Kidney (tissue), 13 donors: ENCODE measurements at regions not wholly inside any gene's neighbourhood (a gene's known extent, or its start where the extent isn't known, plus 50 kb on each side); places are given as distances from the start of the nearest gene placed in this dataset.
A peak's percentile ranks its signal among the peaks of the same experiment; 100 is the strongest.

Experiments used
- DNase-seq, 5 donors: peaks; one replicate each; pipeline ENCODE4 v3.0.0-alpha.2; 2013 to 2020
- FAIRE-seq: peaks from 2 replicates; lab custom pipeline; 2012; peaks lifted over from hg19 to GRCh38; lab: Jason Lieb, UNC
- H3K27ac ChIP-seq, 2 donors: one replicate each; pipeline ENCODE4 v1.7.0; 2013; ENCODE audit warnings: low read depth in 2 of 2, low read length in 2 of 2, inconsistent platforms in 1 of 2
- H3K27me3 ChIP-seq: one replicate; pipeline ENCODE4 v1.7.1; 2013; ENCODE audit warnings: low read length, inconsistent platforms; ENCODE audit not compliant: control insufficient read depth, insufficient read depth
- H3K36me3 ChIP-seq, 3 donors: one replicate each; pipeline versions ENCODE4 v1.7.0 to v1.7.1; 2013; ENCODE audit warnings: low read length in 3 of 3, control low read depth in 1 of 3, inconsistent platforms in 1 of 3; ENCODE audit not compliant: insufficient read depth in 3 of 3, control insufficient read depth in 2 of 3
- H3K4me1 ChIP-seq, 3 donors: one replicate each; pipeline versions ENCODE4 v1.7.0 to v1.7.1; 2013; ENCODE audit warnings: low read length in 3 of 3, inconsistent platforms in 1 of 3, low read depth in 1 of 3; ENCODE audit not compliant: control insufficient read depth in 2 of 3, insufficient read depth in 2 of 3
- H3K4me3 ChIP-seq, 3 donors: one replicate each; pipeline versions ENCODE4 v1.7.0 to v1.8.1; 2013; ENCODE audit warnings: low read length in 3 of 3, control low read depth in 1 of 3, inconsistent platforms in 1 of 3
- H3K9ac ChIP-seq, 3 donors: one replicate each; pipeline versions ENCODE4 v1.7.0 to v1.7.1; 2013; ENCODE audit warnings: low read length in 3 of 3, control low read depth in 1 of 3, inconsistent platforms in 1 of 3
- H3K9me3 ChIP-seq, 3 donors: one replicate each; pipeline versions ENCODE4 v1.7.0 to v1.7.1; 2013; ENCODE audit warnings: low read length in 3 of 3, control low read depth in 1 of 3, inconsistent platforms in 1 of 3; ENCODE audit not compliant: control insufficient read depth in 2 of 3, insufficient read depth in 1 of 3
- intact Hi-C: fragments of 100-400 bp; cut with DNase I; formaldehyde crosslinking; loops from one replicate; pipeline ENCODE4 v1.11.1; 2022
- TF ChIP-seq, protein P1 (sequence below): IDR thresholded peaks from 3 replicates; pipeline ENCODE4 v1.5.1; 2012; ENCODE audit warnings: mild to moderate bottlenecking, moderate library complexity, borderline replicate concordance; ENCODE audit not compliant: insufficient read depth; ENCODE audit errors: extremely low read depth
- donor health status: control.
- donor health status: control.
- donor health status: control.
- donor health status: control.
- donor health status: control.
- donor health status: DM: yes; HTN: yes; CAD: no.
- donor health status: Normal renal cell carcinoma (clear cell type).

DNA sequence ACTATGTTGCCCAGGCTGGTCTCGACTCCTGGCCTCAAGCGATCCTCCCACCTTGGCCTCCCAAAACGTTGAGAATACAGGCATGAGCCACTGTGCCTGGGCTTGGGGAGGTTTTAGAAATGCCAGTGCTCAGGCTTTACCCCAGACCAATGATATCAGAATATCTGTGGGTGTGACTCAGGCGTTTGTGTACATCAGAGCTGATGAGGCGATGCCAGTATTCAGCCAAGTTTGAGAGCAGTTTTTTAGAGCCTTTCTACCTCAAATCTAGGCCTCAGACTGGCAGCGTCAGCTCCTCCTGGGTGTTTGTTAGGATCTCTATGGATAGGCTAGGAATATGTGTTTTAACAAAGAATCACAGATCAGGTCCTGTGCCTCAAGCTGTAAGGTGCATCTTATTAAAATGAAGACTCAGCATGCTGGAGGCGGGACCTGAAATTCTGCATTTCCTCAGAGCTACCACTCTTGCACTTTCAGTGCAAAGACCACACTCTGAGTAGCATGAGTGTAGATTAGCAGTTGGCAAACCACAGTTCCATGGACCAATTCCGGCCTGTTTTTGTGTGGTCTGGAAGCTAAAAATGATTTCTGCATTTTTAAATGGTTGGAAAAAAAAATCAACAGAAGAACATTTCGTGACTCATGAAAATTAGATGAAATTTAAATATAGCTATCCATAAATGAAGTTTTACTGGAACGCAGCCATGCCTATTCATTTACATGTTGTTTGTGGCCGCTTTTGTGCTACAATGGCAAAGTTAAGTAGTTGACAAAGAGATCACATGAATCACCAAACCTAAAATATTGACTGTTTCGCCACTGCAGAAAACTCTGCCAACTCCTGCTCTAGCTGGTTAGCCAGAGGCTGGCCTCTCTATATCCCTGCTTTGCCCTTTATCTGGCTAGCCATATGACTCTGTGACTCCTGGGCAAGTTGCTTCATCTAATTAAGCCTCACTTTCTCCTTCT lies 92.2 kb downstream of the KLF4 start:
- no peak for FAIRE-seq
- H3K4me1 ChIP-seq = no peaks in the 10 kb centered on the region
- DNase-seq = no peak
- H3K9me3 ChIP-seq = no peaks in the 10 kb centered on the region
- no peaks in the 10 kb centered on the region for H3K27me3 ChIP-seq
- no peak overlapping the region for H3K27ac ChIP-seq
- H3K4me3 ChIP-seq = no peak overlapping the region
- no peak overlapping the region for H3K9ac ChIP-seq
- no peaks in the 10 kb centered on the region for H3K36me3 ChIP-seq
- TF ChIP-seq, protein P1, sequence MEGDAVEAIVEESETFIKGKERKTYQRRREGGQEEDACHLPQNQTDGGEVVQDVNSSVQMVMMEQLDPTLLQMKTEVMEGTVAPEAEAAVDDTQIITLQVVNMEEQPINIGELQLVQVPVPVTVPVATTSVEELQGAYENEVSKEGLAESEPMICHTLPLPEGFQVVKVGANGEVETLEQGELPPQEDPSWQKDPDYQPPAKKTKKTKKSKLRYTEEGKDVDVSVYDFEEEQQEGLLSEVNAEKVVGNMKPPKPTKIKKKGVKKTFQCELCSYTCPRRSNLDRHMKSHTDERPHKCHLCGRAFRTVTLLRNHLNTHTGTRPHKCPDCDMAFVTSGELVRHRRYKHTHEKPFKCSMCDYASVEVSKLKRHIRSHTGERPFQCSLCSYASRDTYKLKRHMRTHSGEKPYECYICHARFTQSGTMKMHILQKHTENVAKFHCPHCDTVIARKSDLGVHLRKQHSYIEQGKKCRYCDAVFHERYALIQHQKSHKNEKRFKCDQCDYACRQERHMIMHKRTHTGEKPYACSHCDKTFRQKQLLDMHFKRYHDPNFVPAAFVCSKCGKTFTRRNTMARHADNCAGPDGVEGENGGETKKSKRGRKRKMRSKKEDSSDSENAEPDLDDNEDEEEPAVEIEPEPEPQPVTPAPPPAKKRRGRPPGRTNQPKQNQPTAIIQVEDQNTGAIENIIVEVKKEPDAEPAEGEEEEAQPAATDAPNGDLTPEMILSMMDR = no peak
- intact Hi-C loops = no loop called here

DNA sequence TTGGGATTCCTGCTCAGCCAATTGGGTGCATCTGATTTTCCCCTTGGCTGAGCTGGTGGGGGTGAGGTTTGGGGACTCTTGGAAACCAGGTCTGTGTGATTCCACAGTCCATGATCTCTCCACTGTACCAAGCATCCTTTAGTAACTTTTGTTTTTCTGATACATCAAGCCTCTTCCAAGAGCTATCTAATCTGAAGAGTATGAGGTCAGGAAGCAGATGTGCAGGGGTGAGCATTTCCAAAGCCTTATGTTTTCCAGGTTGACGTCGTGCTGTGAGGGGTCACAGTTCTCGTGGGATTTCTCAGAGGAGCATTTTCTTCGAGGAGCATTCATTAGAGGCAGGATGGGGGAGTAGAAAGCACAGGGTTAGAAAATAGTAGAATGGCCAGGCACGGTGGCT lies 95.3 kb downstream of the KLF4 start:
- no peak overlapping the region for H3K4me3 ChIP-seq
- H3K36me3 ChIP-seq = no peaks in the 10 kb centered on the region
- DNase-seq (peak in 1 of 5 donors; percentile 11), FAIRE-seq (no peak)
- intact Hi-C loops = no loop called here
- peaks cover 0 to 2% (median 0%) of the 10 kb centered on the region in 3 donors for H3K4me1 ChIP-seq
- no peak overlapping the region for H3K9ac ChIP-seq
- no peaks in the 10 kb centered on the region for H3K9me3 ChIP-seq
- TF ChIP-seq, protein P1 = no peak
- no peak overlapping the region for H3K27ac ChIP-seq
- no peaks in the 10 kb centered on the region for H3K27me3 ChIP-seq

DNA sequence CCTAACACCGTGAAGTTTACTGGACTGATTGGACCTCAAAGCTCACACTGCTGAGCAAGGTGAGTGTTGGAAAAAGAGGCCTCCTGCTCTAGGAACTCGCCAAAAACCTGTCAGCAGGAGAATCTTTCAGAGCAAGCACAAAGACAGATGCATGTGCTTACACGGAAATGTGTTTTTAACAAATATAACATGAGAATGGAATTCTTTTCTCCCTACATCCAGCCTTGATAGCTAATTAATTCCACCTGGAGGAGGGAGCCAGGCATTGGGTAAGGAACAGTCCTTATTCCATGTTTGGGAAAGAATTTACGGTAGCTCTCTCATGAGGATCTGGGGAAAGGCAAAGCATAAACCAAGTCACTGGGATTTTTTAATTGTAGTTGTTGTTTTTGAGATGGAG lies 98.8 kb downstream of the KLF4 start:
- intact Hi-C loops = no loop called here
- DNase-seq (no peak), FAIRE-seq (no peak)
- no peak overlapping the region for H3K9ac ChIP-seq
- H3K4me1 ChIP-seq = peaks cover 0 to 2% (median 0%) of the 10 kb centered on the region in 3 donors
- H3K36me3 ChIP-seq = no peaks in the 10 kb centered on the region
- H3K9me3 ChIP-seq = no peaks in the 10 kb centered on the region
- H3K4me3 ChIP-seq = no peak overlapping the region
- TF ChIP-seq, protein P1 = no peak
- no peak overlapping the region for H3K27ac ChIP-seq
- no peaks in the 10 kb centered on the region for H3K27me3 ChIP-seq
